RCC 7860 (cell line): ENCODE measurements at regions not wholly inside any gene's neighbourhood (a gene's known extent, or its start where the extent isn't known, plus 50 kb on each side); places are given as distances from the start of the nearest gene placed in this dataset.
A peak's percentile ranks its signal among the peaks of the same experiment; 100 is the strongest.
"Not testable (repeated sequence)": the region's sequence is repeated elsewhere in the genome, so short reads cannot be mapped to it uniquely, and the experiment has no call there.

Experiments
- DNase-seq: peaks from one replicate; pipeline ENCODE4 v3.0.0-alpha.2; 2015; ENCODE audit warnings: low spot score
- FAIRE-seq: peaks from 2 replicates; lab custom pipeline; 2012; peaks lifted over from hg19 to GRCh38; lab: Jason Lieb, UNC

- FAIRE-seq: no peak
- DNase-seq: no peak
Measured at GRCh38 chr10:78596556-78596955, 472.2 kb upstream of the ZMIZ1 start.

DNA sequence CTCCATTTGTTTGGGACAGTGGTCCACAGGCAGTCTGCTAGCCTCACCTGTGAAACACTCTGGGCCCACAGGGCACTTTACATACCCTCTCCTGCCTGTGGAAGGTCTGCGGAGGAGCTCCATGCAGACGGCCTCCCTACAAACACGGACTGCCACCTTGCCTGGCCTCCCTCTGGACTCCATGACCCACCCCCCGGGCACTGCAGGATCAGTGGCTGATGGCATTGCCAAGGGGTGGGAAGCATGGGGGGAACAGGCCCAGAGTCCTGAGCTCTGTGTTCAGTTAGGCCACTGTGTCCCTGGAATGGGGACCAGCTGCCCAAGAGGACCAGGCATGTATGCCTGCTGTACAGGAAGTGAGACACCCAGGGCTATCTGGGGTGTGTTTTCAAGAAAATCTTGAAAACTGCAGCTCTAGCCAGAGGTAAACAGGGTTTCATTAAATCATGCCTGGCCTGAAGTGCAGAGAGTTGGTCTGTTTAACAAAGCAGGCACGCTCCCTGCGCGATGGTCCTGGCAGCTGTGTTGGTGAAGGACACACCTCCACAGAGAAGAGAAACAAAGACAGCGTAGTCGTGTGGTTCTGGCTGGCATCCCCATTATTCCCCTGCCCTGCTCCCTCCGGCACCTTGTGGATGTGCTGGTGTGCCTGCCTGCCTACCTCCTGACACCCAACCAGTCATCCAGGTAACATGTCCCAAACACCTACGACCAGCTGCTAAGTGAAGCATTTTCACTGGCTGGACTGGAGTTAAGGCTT is 470.8 kb upstream of the ZMIZ1 start:
- FAIRE-seq (no peak), DNase-seq (no peak)

DNA sequence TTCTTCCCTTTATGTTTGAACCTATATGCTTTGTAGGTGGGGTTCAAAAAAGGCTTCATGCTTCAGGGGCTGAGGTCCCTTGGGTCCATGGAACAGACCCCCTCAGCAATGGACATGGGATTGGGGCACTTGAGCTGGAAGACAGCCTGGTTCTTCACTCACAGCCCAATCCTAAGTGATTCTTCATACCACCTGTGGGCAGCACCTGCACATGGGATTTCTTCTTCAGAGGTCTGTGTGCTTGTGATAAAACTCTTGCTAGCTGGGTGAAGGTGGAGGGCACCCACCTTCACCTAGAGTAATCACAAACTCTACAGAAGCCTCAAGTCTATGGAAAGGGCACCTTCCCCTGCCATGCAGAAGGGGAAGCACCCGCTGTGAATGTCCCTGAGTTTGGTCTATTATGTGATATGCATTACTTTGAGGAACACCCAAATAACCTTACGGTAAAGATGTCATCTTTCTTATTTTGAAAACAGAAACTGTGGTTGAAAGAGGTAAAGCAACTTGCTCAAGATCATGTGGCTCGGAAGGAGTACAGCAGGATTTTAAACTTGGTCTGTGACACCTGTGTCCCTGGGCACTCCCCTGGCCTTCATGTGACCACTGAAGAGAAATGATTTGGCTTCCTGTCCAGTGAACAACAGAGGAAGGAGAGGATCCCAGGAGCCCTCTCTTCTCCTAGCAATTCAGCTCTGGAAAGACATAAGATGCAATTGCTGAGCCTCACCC is 469.5 kb upstream of the ZMIZ1 start:
- FAIRE-seq (no peak), DNase-seq (no peak)

DNA sequence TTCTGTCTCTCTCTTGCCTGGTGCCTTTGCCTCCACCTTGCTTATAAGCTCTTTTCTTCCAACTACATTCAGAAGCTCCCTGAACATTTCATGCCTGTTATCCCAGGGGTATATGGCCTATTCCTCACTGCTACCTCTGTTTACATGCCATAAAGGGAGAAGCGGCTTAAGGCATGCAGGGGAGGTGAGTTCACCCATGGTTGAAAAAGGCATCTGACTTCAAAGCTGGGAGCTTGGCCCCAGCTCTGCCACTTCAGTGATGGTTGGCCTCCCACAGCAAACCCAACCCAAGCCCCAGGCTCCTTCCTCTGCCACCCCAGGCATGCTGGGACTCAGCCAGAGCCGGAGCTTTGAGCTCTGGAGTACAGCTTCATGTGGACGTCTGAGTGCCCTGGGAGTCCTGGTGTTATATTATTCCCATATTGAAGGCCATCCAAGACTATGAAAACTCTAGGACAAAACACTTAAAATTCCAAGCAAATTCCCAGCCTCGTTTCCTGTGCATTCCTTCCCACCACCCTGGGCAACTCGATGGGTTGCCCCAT is 468.6 kb upstream of the ZMIZ1 start:
- FAIRE-seq: no peak
- DNase-seq: no peak

GRCh38 chr10:78600740-78601139 is 468.0 kb upstream of the ZMIZ1 start:
- no peak for DNase-seq
- FAIRE-seq: no peak

DNA sequence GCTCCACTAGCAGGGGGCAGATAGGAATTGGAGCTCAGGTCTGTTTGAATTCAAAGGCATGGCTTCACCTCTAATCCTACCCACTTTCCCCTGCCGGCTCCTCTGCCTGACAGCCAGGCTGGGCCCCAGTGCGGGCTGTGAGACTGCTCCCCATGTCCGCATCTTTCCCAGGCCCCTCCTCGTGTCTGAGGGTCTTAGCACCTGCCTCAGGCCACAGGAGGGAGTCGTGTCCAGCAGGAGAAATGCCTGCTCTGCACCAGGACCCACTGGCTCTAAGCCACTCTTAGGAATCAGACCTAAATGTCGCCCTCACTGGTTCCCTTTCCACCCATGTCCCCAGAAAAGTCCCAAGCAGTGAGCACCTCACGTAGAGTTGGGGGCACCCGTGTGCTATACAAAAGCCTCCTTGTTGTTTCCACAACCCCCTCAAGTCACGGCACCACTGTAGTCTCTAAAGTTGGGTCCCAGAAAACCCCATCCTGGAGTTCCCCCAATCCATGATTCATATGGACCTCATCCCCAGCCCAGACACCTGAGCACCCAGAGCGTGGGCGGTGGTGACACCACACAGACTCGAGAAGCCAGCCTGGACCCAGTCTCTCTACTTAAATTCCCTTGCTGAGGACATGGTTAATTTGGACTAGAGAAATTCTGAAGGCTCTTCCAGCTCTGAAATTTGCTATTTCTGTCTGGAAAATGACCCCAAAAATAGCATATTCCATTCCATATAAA is 466.4 kb upstream of the ZMIZ1 start:
- no peak for FAIRE-seq

DNA sequence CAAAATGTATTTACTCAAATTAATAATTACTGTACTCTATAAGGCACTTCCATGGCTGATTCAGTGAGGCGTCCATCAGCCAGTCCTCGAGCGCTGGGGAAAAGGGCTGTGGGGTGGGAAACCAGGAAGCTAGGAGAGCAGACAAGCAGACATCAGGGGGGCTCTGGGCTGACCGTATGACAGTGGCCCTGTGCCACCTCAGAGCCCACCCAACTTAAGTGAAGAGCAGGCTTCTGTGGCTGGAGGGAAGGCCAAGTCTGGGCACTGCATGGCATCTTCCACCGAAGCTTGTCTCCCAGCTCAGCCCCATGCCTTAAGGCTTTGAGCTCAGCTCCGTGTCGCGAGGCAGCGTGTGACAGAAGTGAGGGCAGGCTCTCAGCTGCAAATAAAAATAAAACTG is 464.5 kb upstream of the ZMIZ1 start:
- no peak for FAIRE-seq

More for the DNA sequence above, 466.4 kb upstream of the ZMIZ1 start:
- no peak for DNase-seq

GRCh38 chr10:78604721-78605120 is 464.0 kb upstream of the ZMIZ1 start:
- FAIRE-seq: no peak
- DNase-seq: no peak

More for the DNA sequence above, 464.5 kb upstream of the ZMIZ1 start:
- no peak for DNase-seq

GRCh38 chr10:78605800-78606350 is 462.9 kb upstream of the ZMIZ1 start:
- peak; percentile 56 for DNase-seq
- peak; percentile 93 for FAIRE-seq

DNA sequence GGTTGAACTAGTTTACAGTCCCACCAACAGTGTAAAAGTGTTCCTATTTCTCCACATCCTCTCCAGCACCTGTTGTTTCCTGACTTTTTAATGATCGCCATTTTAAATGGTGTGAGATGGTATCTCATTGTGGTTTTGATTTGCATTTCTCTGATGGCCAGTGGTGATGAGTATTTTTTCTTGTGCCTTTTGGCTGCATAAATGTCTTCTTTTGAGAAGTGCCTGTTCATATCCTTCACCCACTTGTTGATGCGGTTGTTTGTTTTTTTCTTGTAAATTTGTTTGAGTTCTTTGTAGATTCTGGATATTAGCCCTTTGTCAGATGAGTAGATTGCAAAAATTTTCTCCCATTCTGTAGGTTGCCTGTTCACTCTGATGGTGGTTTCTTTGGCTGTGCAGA is 462.0 kb upstream of the ZMIZ1 start:
- FAIRE-seq, DNase-seq: not testable (repeated sequence)

DNA sequence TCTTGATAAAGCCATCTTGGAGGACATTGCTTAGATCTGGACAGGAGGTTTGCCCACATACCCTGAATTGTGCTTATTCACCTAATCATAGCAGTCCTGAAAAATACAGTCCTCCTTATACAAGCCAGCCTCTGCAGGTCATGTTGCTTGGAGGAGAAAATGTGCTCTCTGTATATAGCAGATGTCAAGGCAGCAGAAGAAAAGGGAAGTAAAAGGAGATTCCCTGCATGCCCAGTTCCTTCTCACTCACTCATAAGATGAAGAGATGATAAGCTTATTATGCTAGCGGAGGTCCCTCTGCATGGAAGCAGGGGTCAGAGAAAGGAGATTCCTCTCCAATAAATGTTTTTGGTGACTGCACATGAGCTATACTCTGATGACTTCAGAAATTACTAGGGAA is 458.8 kb upstream of the ZMIZ1 start:
- DNase-seq: no peak
- no peak for FAIRE-seq

DNA sequence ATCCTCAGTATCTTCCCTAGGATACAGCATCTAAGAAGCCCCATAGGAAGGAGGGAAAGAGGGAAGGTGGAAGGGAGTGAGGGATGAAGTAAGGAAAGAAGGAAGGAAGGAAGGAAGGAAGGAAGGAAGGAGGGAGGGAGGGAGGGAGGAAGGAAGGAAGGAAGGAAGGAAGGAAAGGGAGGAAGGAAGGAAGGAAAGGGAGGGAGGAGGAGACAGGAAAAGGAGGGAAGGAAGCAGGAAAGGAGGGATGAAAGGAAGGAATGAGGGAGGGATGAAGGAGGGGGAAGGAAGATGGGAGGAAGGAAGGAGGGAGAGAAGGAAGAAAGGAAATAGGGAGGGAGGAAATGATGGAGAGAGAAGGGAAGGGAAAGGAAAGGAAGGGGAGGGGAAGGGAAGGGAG is 455.6 kb upstream of the ZMIZ1 start:
- DNase-seq: no peak
- no peak for FAIRE-seq

- FAIRE-seq (no peak), DNase-seq (no peak)
Measured at GRCh38 chr10:78614267-78614666, 454.5 kb upstream of the ZMIZ1 start.

DNA sequence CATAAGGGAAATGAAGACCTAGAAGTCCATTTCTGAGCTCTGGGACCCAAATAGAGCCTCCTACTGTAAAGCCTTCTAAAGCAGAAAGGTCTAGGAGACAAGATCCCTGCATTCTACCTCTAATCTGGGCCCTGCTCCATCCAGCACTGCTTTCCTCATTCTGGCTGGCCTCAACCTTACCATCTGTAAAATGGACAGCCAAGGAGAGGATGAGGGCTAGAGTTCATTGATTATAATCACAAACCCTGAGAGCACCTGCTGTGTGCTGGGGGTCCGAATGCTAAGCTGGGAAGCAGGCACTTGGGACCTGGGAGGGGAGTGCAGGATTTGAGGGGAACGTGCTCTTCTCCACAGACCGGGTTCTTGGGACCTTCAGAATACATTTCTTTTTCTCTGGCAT is 454.0 kb upstream of the ZMIZ1 start:
- no peak for DNase-seq
- FAIRE-seq: no peak

- no peak for FAIRE-seq
- no peak for DNase-seq
Measured at GRCh38 chr10:78616125-78616695, 452.6 kb upstream of the ZMIZ1 start.

DNA sequence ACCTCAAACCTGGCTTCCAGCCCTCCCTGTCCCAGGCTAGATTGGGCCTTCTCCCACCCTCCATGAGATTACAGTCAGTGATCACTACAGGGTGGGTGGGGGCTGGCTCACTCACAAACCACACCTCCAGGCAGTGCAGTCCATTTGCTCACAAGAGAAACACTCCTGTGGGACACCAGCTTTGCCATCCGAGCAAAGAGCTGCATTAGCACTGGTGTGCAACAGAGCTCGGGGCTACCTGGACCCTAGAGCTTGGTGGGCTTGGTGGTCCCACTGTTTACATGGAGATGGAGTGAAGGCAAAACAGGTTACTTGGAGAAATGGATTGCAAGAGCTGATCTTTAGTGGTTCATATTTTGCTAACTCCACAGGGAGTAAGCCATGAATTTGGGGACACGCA is 451.7 kb upstream of the ZMIZ1 start:
- FAIRE-seq (no peak), DNase-seq (no peak)

GRCh38 chr10:78617631-78618030 is 451.1 kb upstream of the ZMIZ1 start:
- no peak for FAIRE-seq
- no peak for DNase-seq

- no peak for FAIRE-seq
- no peak for DNase-seq
Measured at GRCh38 chr10:78618050-78618449, 450.7 kb upstream of the ZMIZ1 start.

GRCh38 chr10:78619115-78619851 is 449.5 kb upstream of the ZMIZ1 start:
- FAIRE-seq: no peak

DNA sequence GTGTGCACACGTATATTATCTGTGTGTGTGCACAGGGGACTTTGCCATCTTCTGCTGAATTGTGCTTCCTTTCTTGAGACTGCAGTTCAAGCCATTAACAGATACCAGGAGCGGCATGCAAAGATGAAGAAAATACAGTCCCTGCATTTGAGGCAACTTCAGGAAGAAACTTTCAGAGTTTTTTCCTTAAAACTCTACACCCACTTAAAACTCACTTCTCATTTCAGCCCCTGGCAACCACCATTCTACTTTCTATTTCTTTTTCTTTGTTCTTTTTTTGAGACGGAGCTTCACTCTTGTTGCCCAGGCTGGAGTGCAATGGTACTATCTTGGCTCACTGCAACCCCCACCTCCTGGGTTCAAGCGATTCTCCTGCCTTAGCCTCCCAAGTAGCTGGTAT is 448.9 kb upstream of the ZMIZ1 start:
- FAIRE-seq: no peak
- DNase-seq: no peak

More at GRCh38 chr10:78619115-78619851, 449.5 kb upstream of the ZMIZ1 start:
- DNase-seq: no peak
